NCI-H2107 (cell line): ENCODE measurements at regions not wholly inside any gene's neighbourhood (a gene's known extent, or its start where the extent isn't known, plus 50 kb on each side); places are given as distances from the start of the nearest gene placed in this dataset.
"Not testable (repeated sequence)": the region's sequence is repeated elsewhere in the genome, so short reads cannot be mapped to it uniquely, and the experiment has no call there.

Experiments
- DNase-seq: peaks from one replicate; lab custom pipeline; 2025; lab: John Stamatoyannopoulos, UW

GRCh38 chr7:21318916-21319270, 109.0 kb upstream of the SP4 start:
- DNase-seq, result no peak

DNA sequence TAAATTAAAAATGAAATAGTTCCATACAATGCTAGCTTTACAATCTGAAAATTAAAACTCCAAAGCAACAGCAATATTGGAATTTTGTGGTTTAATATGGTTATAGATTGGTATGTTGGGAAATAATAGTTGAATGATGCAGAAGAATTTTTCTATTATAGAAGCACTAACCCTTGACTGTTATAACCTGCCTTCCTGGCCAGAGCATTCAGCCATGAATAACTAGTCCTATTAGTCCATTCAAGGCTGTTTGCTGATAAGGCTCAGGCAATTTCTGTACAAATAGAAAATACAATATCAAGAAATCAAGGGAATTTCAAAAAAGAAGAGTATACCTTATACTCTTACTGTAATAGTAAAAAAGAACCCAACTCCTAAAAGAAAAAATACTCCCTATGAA, 101.6 kb upstream of the SP4 start:
- DNase-seq, result no peak

GRCh38 chr7:21326921-21327320, 101.0 kb upstream of the SP4 start:
- no peak for DNase-seq

DNA sequence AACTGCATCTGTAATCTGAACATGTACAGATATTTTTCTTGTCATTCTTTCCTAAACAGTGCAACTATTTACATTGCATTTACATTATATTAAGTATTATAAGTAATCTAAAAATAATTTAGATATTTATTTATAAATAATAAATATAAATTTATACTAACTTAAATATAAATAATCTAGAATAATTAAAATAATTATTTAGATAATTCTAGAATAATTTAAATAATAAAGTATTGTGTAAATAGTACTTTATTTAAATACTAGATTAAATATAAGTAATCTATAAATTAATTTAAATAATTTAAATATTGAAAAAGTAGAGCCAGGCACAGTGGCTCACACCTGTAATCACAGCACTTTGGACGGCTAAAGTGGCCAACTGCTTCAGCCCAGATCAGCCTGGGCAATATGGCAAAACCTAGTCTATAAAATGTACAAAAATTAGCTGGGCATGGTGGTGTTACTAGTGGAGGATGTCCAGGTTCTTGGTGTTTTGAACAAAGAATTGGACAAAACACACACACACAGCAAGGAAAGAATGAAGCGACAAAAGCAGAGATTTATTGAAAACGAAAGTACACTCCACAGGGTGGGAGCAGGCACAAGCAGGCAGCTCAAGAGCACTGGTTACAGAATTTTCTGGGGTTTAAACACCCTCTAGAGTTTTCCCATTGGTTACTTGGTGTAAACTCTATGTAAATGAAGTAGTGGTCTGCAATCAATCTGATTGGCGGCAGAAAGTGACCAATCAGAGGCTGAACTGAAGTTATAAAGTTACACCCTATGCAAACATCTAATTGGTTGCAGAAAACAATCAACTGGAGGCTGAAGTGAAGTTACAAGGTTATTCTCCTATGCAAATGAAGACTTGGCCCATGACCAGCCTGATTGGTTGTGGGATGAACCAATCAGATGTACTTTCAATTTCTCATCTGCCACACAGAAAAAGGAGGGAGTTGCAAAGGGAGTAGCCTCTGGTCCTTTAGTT, 100.2 kb upstream of the SP4 start:
- no peak for DNase-seq

GRCh38 chr7:21330462-21331178, 97.3 kb upstream of the SP4 start:
- DNase-seq, result no peak

DNA sequence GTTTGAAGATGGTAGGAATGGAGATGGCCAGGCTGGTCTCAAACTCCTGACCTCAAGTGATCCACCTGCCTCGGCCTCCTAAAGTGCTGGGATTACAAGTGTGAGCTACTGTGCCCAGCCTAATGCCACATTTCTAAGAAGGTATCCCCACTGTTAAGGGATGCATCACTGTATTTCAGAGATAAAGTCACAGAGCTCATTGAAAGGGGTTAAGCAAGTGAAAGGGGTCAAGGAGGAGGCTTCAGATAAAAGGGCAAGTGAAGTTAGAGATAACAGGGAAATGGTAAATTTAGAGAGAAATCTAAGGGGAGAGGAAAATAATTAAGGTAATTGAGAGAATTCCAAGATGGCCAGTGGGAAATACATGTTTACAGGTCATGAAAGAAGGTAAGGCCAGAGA, 93.0 kb upstream of the SP4 start:
- DNase-seq, result no peak

DNA sequence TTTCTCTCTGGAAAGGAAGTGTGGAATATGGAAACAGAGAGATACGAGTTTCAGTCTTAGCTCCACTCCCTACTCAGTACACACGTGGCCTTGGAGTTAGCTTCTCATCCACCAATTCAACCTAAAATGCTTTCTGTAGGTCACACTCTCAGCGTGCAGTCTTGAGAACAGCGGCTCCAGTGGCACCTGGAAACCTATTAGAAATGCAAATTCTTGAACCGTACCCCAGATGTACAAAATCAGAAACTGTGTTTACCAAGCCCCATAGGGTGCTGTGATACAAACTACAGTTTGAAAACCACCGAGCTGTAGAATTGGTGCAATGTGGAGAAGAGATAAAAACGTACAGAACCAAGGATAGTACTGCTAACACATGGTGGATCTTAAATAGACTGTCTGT, 91.1 kb upstream of the SP4 start:
- no peak for DNase-seq

DNA sequence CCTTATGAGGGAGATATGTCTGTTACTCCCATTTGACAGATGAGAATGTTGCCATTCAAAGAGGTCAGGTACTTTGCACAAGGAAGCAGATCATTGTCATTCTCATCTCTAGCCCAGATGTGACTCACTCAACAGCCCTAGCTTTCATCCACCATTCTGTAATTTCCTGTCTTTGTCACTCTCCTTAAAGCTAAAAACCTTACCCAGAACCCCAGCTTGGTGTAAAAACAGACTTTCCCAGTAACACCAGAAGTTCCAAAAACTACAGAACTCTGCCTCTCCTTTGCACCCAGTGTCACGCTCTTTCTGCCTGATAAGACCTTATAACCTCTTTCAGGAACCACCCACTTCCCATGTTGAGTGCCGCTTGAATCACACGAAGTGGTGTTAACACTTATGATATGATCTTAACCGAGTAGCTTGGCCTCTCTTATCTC, 89.1 kb upstream of the SP4 start:
- DNase-seq, result no peak

DNA sequence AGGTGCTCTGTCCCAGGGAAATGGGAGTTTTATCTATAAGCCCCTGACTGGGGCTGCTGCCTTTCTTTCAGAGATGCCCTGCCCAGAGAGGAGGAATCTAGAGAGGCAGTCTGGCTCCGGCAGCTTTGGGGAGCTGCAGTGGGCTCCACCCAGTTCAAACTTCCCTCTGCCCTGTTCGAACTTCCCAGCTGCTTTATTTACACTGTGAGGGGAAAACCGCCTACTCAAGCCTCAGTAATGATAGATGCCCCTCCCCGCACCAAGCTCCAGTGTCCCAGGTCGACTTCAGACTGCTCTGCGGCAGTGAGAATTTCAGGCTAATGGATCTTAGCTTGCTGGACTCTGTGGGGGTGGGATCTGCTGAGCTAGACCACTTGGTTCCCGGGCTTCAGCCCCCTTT, 83.0 kb upstream of the SP4 start:
- DNase-seq, result not testable (repeated sequence)

DNA sequence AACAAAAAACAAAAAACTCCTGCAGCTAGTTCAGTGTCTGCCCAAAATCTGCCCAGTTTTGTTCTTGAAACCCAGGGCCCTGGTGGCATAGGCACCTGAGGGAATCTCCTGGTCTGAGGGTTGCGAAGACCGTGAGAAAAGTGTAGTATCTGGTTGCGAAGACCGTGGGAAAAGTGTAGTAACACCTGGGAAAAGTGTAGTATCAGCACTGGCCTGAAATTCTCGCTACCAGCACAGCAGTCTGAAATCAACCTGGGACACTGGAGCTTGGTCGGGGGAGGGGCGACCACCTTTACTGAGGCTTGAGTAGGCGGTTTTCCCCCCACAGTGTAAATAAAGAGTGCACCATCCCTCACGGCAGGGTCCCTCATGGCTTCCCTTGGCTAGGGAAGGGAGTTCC, 82.5 kb upstream of the SP4 start:
- DNase-seq, result no peak

GRCh38 chr7:21346297-21346696, 81.6 kb upstream of the SP4 start:
- no peak for DNase-seq

GRCh38 chr7:21352540-21353387, 75.1 kb upstream of the SP4 start:
- no peak for DNase-seq

- DNase-seq, result no peak
These were observed 74.5 kb upstream of the SP4 start for GRCh38 chr7:21353388-21353780.

DNA sequence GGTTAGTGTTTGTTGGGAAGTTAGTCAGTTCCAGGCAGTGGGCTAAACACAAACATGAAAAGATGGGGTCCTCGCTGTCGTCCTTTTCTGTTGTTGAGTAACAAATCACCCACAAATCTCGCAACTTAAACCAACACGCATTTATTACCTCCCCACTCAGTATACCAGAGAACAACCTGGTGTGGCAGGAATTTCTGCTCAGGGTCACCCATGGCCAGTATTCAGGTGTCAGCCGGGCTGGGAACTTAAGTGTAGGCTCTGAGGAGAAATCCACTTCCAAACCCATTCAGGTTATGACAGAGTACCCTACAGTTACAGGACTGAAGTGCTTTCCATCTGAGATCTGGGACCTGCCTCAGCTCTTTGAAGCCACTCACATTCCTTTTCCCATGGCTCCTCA, 73.6 kb upstream of the SP4 start:
- DNase-seq, result no peak

DNA sequence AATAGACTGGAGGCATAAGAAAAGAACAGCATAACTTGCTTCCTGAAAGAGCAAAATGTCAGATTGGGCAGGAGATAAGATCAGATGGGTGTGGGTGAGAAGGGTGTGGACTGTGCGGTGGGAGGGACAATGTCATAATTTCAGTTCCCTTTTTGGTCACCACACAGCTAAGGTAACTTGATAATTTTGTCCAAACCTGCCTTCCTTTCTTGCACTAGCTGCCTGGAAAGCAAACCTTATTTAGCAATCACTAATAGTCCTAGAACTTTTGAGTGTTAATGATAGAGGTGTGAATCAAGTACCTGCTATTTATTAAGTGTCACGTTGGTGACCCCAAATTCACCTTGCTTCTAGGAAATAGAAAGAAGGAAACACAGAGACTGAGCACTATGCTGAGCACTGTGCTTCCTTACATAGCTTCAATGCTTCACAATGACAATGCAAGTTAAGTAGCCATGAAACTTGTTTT, 72.4 kb upstream of the SP4 start:
- no peak for DNase-seq

GRCh38 chr7:21356616-21357015, 71.3 kb upstream of the SP4 start:
- no peak for DNase-seq

DNA sequence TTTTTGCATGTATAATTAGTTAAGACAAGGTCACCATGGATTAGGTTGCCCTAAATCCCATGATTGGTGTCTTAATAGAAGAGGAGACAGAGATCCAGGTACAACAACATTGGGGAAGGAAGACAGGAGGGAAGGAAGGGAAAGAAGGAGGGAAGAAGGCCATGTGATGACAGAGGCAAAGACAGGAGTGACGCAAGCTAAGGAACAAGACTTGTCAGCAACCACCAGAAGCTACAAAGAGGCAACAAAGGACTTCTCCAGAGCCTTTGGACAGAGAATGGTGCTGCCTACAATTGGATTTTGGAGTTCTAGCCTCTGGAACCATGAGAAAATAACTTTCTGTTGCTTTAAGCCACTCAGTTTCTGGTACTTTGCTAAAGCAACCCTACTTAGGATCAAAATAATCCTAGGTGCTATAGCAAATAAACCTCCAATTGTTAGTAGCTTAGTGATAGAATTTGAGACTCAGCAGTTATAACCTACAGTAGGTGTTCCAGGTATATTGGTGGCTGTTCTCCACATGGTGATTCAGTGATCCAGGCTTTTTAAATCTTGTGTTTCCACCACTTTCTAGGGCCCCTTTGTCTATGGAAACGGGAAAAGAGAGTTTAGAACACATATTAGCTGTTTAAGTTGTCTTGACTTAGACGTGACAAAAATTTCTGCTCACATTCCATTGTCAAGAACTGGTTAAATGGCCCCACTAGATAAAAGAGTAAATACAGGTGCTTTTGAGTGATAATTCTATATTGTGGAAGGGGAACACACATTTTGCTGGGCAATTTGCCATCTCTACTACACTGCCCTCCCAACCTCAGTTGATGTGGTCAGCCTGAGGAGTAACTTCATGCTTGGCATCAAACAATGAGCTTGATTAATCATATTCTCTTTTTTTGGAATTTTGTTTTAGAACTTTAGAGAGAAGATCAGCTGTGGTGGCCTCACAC, 70.5 kb upstream of the SP4 start:
- no peak for DNase-seq

DNA sequence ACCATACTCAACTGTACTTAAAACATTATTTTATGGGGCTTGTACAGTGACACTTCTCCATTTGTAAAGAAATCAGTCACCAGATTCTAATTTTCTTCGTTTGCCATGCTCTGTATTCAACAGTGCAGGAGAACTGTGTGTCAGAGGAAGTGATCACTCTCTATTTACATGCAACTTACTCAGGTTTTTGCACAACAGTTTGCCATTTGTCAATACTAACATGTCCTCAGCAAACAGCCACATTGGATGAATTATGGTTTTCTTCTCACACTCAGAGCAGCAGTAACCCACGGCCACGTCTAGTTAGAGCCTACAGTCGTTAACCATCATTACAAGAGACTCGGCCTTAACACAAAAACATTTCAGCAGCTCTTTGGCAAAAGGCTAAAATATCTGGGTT, 69.2 kb upstream of the SP4 start:
- DNase-seq, result no peak

DNA sequence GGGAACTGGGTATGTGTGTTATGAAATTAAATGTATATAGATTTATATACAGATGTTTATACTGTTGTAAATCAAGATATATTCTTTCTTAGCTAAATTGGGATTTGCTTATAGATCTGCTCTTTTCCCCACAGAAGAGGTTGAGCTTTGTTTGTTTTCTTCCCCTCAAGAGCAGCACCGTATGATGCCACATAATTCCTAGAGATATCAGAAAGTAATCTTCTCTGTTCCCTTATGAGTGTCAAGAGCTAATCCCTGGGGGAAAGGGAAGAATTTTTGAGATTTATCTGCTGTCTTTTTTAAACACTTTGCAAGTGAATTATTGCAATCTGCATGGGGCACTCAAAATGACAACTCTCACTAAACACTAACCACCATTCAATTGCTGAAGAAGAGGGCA, 68.7 kb upstream of the SP4 start:
- DNase-seq, result no peak

DNA sequence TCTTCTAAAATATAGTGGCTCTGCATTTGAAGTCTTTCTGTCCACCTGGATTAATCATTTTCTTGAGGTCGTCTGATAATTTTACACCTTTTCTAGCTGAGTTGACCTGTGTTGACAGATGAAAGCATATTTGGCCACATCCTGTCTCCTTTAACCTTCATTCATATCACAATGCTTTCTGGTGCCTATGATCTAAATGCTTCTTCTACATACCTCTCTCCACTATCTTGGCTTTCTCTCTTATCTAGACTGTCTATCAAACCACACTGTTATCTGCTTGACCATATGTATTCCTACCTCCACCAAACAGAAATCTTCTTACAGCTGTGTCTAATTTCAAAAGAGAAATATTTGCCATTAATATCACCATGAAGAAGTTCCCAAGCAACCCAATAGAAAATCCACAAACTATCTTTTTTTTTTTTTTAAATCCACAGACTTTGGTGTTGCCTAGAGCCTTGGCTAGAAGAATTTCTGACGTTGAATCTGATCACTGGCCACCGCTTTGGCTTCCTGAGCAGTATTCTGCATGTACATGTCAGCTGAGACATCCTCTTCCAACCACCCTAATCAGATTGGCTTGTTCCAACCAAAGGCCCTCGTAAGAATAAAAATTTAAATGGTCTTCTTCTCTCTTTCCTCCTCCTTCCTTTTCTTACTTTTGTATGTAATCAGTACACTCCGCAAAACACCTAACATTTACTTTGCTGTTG, 66.3 kb upstream of the SP4 start:
- no peak for DNase-seq
